DND-41 (cell line): ENCODE measurements at regions not wholly inside any gene's neighbourhood (a gene's known extent, or its start where the extent isn't known, plus 50 kb on each side); places are given as distances from the start of the nearest gene placed in this dataset.
A peak's percentile ranks its signal among the peaks of the same experiment; 100 is the strongest.

ENCODE experiments used
- ATAC-seq: fragments of 200-7000 bp; cut with Tn5 transposase; 3 replicates; pipeline ENCODE4 v1.9.1; 2021; ENCODE audit warnings: low read depth; ENCODE audit not compliant: insufficient read depth
- DNase-seq: peaks from one replicate; pipeline ENCODE4 v3.0.0-alpha.2; 2020
- H2AFZ ChIP-seq: 2 replicates; pipeline ENCODE4 v1.6.0; 2012; ENCODE audit warnings: low read depth, low read length
- H3K27ac ChIP-seq: 2 replicates; pipeline ENCODE4 v1.5.1; 2012; ENCODE audit warnings: low read length, inconsistent platforms
- H3K27me3 ChIP-seq: fragments of 200-600 bp; sonication (generic); 2 replicates; pipeline ENCODE4 v1.6.0; 2012; ENCODE audit warnings: low read length, mild to moderate bottlenecking, inconsistent platforms; ENCODE audit not compliant: insufficient read depth, poor library complexity
- H3K36me3 ChIP-seq: 2 replicates; pipeline ENCODE4 v1.5.1; 2012; ENCODE audit warnings: low read length, inconsistent platforms; ENCODE audit not compliant: insufficient read depth
- H3K4me1 ChIP-seq: 2 replicates; pipeline ENCODE4 v1.5.1; 2012; ENCODE audit warnings: mild to moderate bottlenecking, low read length; ENCODE audit not compliant: insufficient read depth
- H3K4me2 ChIP-seq: 2 replicates; pipeline ENCODE4 v1.6.0; 2012; ENCODE audit warnings: mild to moderate bottlenecking, moderate library complexity, low read length, inconsistent platforms; ENCODE audit not compliant: insufficient read depth
- H3K4me3 ChIP-seq, 2 experiments: fragments of 200-600 bp in 1 of 2; shearing (Covaris generic) in 1 of 2; 2 replicates each; pipeline ENCODE4 v1.5.1; 2012 to 2016; ENCODE audit warnings: inconsistent platforms in 2 of 2, low read length in 2 of 2, mild to moderate bottlenecking in 2 of 2, low read depth in 1 of 2, moderate library complexity in 1 of 2
- H3K79me2 ChIP-seq: 2 replicates; pipeline ENCODE4 v1.6.0; 2012; ENCODE audit warnings: low read length, inconsistent platforms; ENCODE audit not compliant: insufficient read depth
- H3K9ac ChIP-seq: 2 replicates; pipeline ENCODE4 v1.6.0; 2012; ENCODE audit warnings: low read depth, mild to moderate bottlenecking, inconsistent platforms, low read length, moderate library complexity
- H3K9me3 ChIP-seq: 2 replicates; pipeline ENCODE4 v1.5.1; 2012; ENCODE audit warnings: low read length, moderate library complexity, mild to moderate bottlenecking, inconsistent platforms; ENCODE audit not compliant: insufficient read depth, severe bottlenecking
- H4K20me1 ChIP-seq: 2 replicates; pipeline ENCODE4 v1.6.0; 2012; ENCODE audit warnings: low read length; ENCODE audit not compliant: insufficient read depth
- EZH2 ChIP-seq: IDR thresholded peaks from 3 replicates; pipeline ENCODE4 v1.6.1; 2012; ENCODE audit warnings: borderline replicate concordance, low read depth, mild to moderate bottlenecking, moderate library complexity, low read length, inconsistent platforms; ENCODE audit not compliant: severe bottlenecking
- TF ChIP-seq, protein P1 (sequence below): IDR thresholded peaks from 2 replicates; pipeline ENCODE4 v1.5.1; 2012; ENCODE audit warnings: borderline replicate concordance, low read length, moderate library complexity, mild to moderate bottlenecking; ENCODE audit not compliant: poor library complexity, severe bottlenecking; ENCODE audit errors: extremely low read depth

DNA sequence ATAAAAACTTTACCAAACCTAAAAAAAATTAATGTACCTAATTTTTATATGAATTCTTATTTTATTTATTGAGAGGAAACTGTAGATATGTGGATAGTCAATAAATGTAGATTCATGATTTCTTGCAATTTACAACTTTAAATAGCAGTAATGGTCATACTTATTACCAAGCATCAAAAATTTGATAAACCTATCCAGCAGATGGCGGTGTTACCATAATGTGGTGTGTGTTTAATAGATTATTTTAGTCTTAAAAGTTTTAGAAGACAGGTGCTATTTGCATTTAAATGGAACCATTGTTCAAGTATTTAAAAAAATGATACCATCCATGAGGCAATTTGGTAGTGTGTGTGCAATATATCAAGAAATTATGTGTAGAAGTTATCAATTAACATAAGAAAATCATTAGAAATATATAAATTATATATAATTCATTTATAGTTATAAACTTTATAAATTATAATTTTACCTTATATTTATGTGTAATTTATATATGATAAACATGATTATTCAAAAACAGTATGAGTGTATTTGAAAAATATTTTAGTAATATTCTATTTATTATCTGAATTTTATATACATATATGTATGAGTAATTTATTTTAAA is 176.0 kb upstream of the BCHE start:
- no peak overlapping the region for H2AFZ ChIP-seq
- H3K79me2 ChIP-seq, result no peaks in the 10 kb centered on the region
- no peaks in the 10 kb centered on the region for H3K27me3 ChIP-seq
- peak; percentile 5 for DNase-seq
- no peak overlapping the region for H3K9ac ChIP-seq
- no peaks in the 10 kb centered on the region for H3K9me3 ChIP-seq
- H4K20me1 ChIP-seq, result no peaks in the 10 kb centered on the region
- H3K4me2 ChIP-seq, result no peak overlapping the region
- ATAC-seq, result peak; percentile 33; the same call in 1 of the 3 replicates
- H3K27ac ChIP-seq, result no peak overlapping the region
- no peaks in the 10 kb centered on the region for H3K4me1 ChIP-seq
- H3K36me3 ChIP-seq, result no peaks in the 10 kb centered on the region
- no peak overlapping the region for H3K4me3 ChIP-seq
- TF ChIP-seq, protein P1, sequence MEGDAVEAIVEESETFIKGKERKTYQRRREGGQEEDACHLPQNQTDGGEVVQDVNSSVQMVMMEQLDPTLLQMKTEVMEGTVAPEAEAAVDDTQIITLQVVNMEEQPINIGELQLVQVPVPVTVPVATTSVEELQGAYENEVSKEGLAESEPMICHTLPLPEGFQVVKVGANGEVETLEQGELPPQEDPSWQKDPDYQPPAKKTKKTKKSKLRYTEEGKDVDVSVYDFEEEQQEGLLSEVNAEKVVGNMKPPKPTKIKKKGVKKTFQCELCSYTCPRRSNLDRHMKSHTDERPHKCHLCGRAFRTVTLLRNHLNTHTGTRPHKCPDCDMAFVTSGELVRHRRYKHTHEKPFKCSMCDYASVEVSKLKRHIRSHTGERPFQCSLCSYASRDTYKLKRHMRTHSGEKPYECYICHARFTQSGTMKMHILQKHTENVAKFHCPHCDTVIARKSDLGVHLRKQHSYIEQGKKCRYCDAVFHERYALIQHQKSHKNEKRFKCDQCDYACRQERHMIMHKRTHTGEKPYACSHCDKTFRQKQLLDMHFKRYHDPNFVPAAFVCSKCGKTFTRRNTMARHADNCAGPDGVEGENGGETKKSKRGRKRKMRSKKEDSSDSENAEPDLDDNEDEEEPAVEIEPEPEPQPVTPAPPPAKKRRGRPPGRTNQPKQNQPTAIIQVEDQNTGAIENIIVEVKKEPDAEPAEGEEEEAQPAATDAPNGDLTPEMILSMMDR, result peak; percentile 56
- TF ChIP-seq EZH2, result no peak

DNA sequence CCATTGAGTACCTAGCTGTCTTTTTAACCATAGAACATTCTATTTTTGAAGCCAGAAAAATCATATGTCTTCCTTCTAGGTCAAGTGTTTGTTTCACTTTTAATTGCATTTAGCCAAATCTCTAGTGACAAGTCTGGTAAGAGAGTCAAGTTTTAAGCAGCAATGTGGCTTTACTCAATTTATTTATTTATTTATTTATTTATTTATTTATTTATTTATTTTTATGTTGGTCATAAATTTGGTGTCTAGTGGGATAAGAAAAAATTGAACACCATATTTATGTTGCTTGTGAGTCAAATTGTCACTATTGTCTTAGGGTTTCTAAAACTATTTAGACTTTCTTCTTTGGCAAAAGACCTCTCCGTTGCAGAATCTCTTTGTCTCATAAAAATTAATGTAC is 174.5 kb upstream of the BCHE start:
- no peak overlapping the region for H3K9ac ChIP-seq
- no peak overlapping the region for H3K27ac ChIP-seq
- TF ChIP-seq, protein P1, result no peak

DNA sequence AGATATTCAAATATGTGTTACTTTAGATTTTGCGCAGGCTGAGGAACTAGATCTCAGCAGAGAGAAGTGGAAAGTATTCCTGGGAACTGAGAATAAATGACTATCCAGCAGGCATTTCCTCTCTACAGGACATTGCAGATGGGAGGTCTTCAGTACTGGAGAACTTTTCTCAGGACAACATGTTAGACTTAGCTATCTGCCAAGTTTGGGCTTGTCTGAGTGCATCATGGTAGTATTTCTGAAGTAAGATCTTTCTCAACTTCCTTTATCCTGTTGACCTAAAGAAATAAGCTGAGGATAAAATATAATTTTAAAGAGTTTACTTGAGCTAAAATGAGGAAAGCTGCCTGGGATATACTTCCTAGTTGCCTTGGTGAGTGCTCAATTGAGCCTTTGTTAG is 167.9 kb upstream of the BCHE start:
- no peak for DNase-seq
- TF ChIP-seq EZH2, result no peak
- TF ChIP-seq, protein P1, result no peak

More for the DNA sequence above, 174.5 kb upstream of the BCHE start:
- no peak for ATAC-seq
- no peak overlapping the region for H3K4me3 ChIP-seq
- no peaks in the 10 kb centered on the region for H3K9me3 ChIP-seq
- H3K79me2 ChIP-seq, result no peaks in the 10 kb centered on the region
- no peaks in the 10 kb centered on the region for H3K36me3 ChIP-seq
- no peaks in the 10 kb centered on the region for H3K4me1 ChIP-seq
- H3K4me2 ChIP-seq, result no peak overlapping the region
- no peaks in the 10 kb centered on the region for H4K20me1 ChIP-seq
- no peak for DNase-seq
- no peak overlapping the region for H2AFZ ChIP-seq
- H3K27me3 ChIP-seq, result no peaks in the 10 kb centered on the region

More for the DNA sequence above, 167.9 kb upstream of the BCHE start:
- H3K9ac ChIP-seq, result no peak overlapping the region
- H3K79me2 ChIP-seq, result no peaks in the 10 kb centered on the region
- no peak overlapping the region for H2AFZ ChIP-seq
- no peaks in the 10 kb centered on the region for H3K9me3 ChIP-seq
- no peak for ATAC-seq
- H3K36me3 ChIP-seq, result no peaks in the 10 kb centered on the region
- no peaks in the 10 kb centered on the region for H3K27me3 ChIP-seq
- H4K20me1 ChIP-seq, result no peaks in the 10 kb centered on the region
- no peak overlapping the region for H3K4me3 ChIP-seq
- no peak overlapping the region for H3K27ac ChIP-seq
- H3K4me2 ChIP-seq, result no peak overlapping the region
- no peaks in the 10 kb centered on the region for H3K4me1 ChIP-seq
